Trophoblast cell (in vitro differentiated cells and primary cell): ENCODE measurements at regions not wholly inside any gene's neighbourhood (a gene's known extent, or its start where the extent isn't known, plus 50 kb on each side); places are given as distances from the start of the nearest gene placed in this dataset.

Experiments used
- DNase-seq, 2 donors: peaks; one replicate each; pipeline ENCODE4 v3.0.0-alpha.2; 2016
- H2AFZ ChIP-seq: 2 replicates; pipeline ENCODE4 v1.6.1; 2013; ENCODE audit warnings: low read length, moderate library complexity, mild to moderate bottlenecking; ENCODE audit not compliant: insufficient read depth, poor library complexity
- H2AK5ac ChIP-seq: 2 replicates; pipeline ENCODE4 v1.6.1; 2013; ENCODE audit warnings: mild to moderate bottlenecking, low read length
- H2BK120ac ChIP-seq: 2 replicates; pipeline ENCODE4 v1.6.1; 2013; ENCODE audit warnings: low read length, mild to moderate bottlenecking, moderate library complexity; ENCODE audit not compliant: insufficient read depth, poor library complexity
- H2BK12ac ChIP-seq: 2 replicates; pipeline ENCODE4 v1.6.1; 2013; ENCODE audit warnings: mild to moderate bottlenecking, low read length, moderate library complexity
- H2BK5ac ChIP-seq: 2 replicates; pipeline ENCODE4 v1.6.1; 2013; ENCODE audit warnings: low read length, low read depth, moderate library complexity, mild to moderate bottlenecking; ENCODE audit not compliant: poor library complexity
- H3K14ac ChIP-seq: 2 replicates; pipeline ENCODE4 v1.6.1; 2013; ENCODE audit warnings: mild to moderate bottlenecking, low read length
- H3K18ac ChIP-seq: 2 replicates; pipeline ENCODE4 v1.6.1; 2013; ENCODE audit warnings: mild to moderate bottlenecking, low read length
- H3K23ac ChIP-seq: 2 replicates; pipeline ENCODE4 v1.6.1; 2013; ENCODE audit warnings: low read length
- H3K27ac ChIP-seq: 2 replicates; pipeline ENCODE4 v1.5.1; 2013; ENCODE audit warnings: low read depth, mild to moderate bottlenecking, inconsistent platforms, low read length, moderate library complexity
- H3K27me3 ChIP-seq: 2 replicates; pipeline ENCODE4 v1.6.1; 2013; ENCODE audit warnings: inconsistent platforms, mild to moderate bottlenecking, low read length, moderate library complexity; ENCODE audit not compliant: insufficient read depth
- H3K36me3 ChIP-seq, 2 experiments: 1 replicate in 1 of 2; 2 replicates in 1 of 2; pipeline ENCODE4 v1.6.1; 2013; ENCODE audit warnings: low read length in 2 of 2, mild to moderate bottlenecking in 2 of 2, moderate library complexity in 1 of 2; ENCODE audit not compliant: insufficient read depth in 2 of 2, control insufficient read depth in 1 of 2
- H3K4ac ChIP-seq: 2 replicates; pipeline ENCODE4 v1.6.1; 2013; ENCODE audit warnings: low read depth, mild to moderate bottlenecking, low read length, moderate library complexity
- H3K4me1 ChIP-seq, 2 experiments: 1 replicate in 1 of 2; 2 replicates in 1 of 2; pipeline ENCODE4 v1.6.1; 2013; ENCODE audit warnings: low read length in 2 of 2, mild to moderate bottlenecking in 2 of 2, moderate library complexity in 1 of 2; ENCODE audit not compliant: insufficient read depth in 2 of 2, control insufficient read depth in 1 of 2
- H3K4me2 ChIP-seq: 2 replicates; pipeline ENCODE4 v1.6.1; 2013; ENCODE audit warnings: inconsistent platforms, mild to moderate bottlenecking, low read length, moderate library complexity
- H3K4me3 ChIP-seq: 2 replicates; pipeline ENCODE4 v1.5.1; 2013; ENCODE audit warnings: mild to moderate bottlenecking, low read depth, low read length, inconsistent platforms
- H3K79me1 ChIP-seq: one replicate; pipeline ENCODE4 v1.6.1; 2013; ENCODE audit warnings: low read length
- H3K79me2 ChIP-seq: 2 replicates; pipeline ENCODE4 v1.6.1; 2013; ENCODE audit warnings: low read length, mild to moderate bottlenecking; ENCODE audit not compliant: control insufficient read depth, insufficient read depth, poor library complexity
- H3K9ac ChIP-seq: 2 replicates; pipeline ENCODE4 v1.6.1; 2013; ENCODE audit warnings: mild to moderate bottlenecking, low read length
- H3K9me3 ChIP-seq: 2 replicates; pipeline ENCODE4 v1.6.1; 2013; ENCODE audit warnings: low read depth, mild to moderate bottlenecking, control low read depth, inconsistent platforms, low read length; ENCODE audit not compliant: insufficient read depth
- H4K12ac ChIP-seq: 2 replicates; pipeline ENCODE4 v1.6.1; 2013; ENCODE audit warnings: low read depth, mild to moderate bottlenecking, low read length, moderate library complexity
- H4K8ac ChIP-seq: 2 replicates; pipeline ENCODE4 v1.6.1; 2013; ENCODE audit warnings: low read depth, mild to moderate bottlenecking, low read length, moderate library complexity
- H4K91ac ChIP-seq: one replicate; pipeline ENCODE4 v1.6.1; 2013; ENCODE audit warnings: low read depth, mild to moderate bottlenecking, low read length, moderate library complexity
- WGBS: extraction: QIAGEN DNeasy Blood & Tissue Kit; methylation state at CpG from one replicate; pipeline ENCODE4 v1.1.7; 2013; ENCODE audit warnings: missing lambda C conversion rate; ENCODE audit not compliant: insufficient read length, insufficient coverage; ENCODE audit errors: extremely low coverage; 5-methylcytosine and 5-hydroxymethylcytosine counted together

DNA sequence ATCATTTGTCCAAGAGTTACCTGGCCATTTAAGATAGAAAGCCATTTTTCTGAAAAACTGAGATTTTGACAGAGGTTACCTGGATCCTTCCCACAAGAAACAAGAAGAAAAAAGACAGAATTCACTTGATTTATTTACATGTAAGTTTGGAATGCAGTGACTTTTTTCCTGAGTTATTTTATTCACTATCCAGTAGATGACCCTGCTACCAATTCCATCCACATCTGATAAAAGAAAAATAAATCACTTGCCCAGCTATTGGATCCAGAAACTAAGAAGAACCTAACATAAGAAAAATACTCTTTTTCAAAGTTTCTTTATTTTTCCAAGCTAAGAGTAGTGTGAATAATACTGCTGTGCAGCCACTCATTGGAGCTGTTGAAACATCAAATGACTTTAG lies 275.2 kb downstream of the CETN3 start:
- Histone ChIP-seq H2BK5ac (no peak overlapping the region), H3K4me2 (no peak overlapping the region), H3K23ac (no peak overlapping the region), H4K91ac (no peak overlapping the region), H3K4ac (no peak overlapping the region), H3K79me2 (no peaks in the 10 kb centered on the region), H3K79me1 (no peaks in the 10 kb centered on the region), H4K8ac (no peak overlapping the region), H3K27ac (no peak overlapping the region), H2BK120ac (no peak overlapping the region), H3K9ac (no peak overlapping the region), H3K36me3 (no peaks in the 10 kb centered on the region), H3K4me3 (no peak overlapping the region), H3K27me3 (no peaks in the 10 kb centered on the region), H3K4me1 (no peaks in the 10 kb centered on the region), H3K9me3 (peaks cover 4% of the 10 kb centered on the region), H2BK12ac (no peak overlapping the region), H4K12ac (no peak overlapping the region), H3K14ac (no peak overlapping the region), H2AK5ac (no peak overlapping the region), H3K18ac (no peak overlapping the region), H2AFZ (no peak overlapping the region)
- DNase-seq = no peak

DNA sequence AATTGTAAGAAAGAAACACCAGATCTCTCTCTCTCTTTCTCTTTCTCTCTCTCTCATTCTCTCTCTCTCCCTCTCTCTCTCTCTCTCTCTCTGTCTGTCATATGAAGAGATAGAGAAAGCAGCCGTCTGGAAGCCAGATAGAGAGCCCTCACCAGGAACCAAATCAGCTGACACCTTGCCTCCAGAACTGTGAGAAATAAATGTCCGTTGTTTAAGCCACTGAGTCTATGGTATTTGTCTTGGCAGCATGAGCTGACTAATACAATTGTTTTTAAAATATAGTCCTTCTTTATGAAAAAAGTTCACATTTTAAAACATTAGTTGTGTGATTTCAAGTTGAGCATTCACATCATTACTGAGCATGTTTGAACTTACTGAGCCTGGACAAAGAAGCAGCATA lies 275.6 kb downstream of the CETN3 start:
- H2AFZ ChIP-seq = no peak overlapping the region
- H3K9ac ChIP-seq = no peak overlapping the region
- H4K91ac ChIP-seq = no peak overlapping the region
- H2AK5ac ChIP-seq = no peak overlapping the region
- WGBS = no CpG with 5 or more reads among the region's 2 CpGs
- no peaks in the 10 kb centered on the region for H3K36me3 ChIP-seq
- H3K79me2 ChIP-seq = no peaks in the 10 kb centered on the region
- H3K79me1 ChIP-seq = no peaks in the 10 kb centered on the region
- no peak overlapping the region for H3K4me3 ChIP-seq
- H3K4ac ChIP-seq = no peak overlapping the region
- DNase-seq = no peak
- no peak overlapping the region for H2BK5ac ChIP-seq
- no peak overlapping the region for H4K12ac ChIP-seq
- no peaks in the 10 kb centered on the region for H3K4me1 ChIP-seq
- no peak overlapping the region for H2BK120ac ChIP-seq
- no peak overlapping the region for H3K14ac ChIP-seq
- no peak overlapping the region for H2BK12ac ChIP-seq
- H4K8ac ChIP-seq = no peak overlapping the region
- H3K18ac ChIP-seq = no peak overlapping the region
- H3K9me3 ChIP-seq = peaks cover 4% of the 10 kb centered on the region
- no peaks in the 10 kb centered on the region for H3K27me3 ChIP-seq
- H3K27ac ChIP-seq = no peak overlapping the region
- no peak overlapping the region for H3K4me2 ChIP-seq
- no peak overlapping the region for H3K23ac ChIP-seq

DNA sequence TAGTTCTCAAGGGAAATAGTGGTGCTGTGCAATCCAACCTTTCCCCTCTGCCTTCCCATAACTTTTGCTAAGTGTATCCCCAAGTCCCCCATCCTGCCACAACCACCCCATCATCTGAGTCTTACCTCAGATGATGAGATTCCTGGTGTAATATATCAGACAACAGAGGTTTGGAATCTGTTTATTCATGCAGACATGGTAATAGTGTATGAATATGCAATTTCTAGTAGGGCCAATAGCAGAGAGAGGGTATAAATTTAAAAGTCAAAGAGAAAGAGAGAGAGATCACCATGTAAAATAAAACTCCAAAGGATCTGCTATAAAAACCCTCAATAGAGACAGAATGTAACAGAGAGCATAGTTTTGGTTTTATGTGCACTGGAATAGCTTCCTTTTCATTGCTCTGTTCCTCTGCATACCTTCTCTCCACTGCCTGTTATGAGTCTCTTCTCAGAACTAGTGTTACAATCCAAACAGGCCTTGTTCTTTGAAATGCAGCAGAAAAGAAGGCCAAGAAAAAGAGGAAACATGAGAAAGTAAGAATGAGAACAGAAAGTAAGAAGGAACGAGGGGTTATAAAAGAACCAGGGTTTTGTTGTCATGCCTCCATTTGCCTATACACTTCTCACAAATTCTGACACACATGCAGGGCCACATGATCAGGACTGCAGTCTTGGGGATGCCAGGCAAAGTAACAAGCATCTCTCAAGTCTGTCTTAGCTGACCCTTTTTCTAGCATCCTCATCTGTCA lies 278.0 kb downstream of the CETN3 start:
- Histone ChIP-seq H3K27me3 (no peaks in the 10 kb centered on the region), H3K9me3 (peaks cover 1% of the 10 kb centered on the region), H2AK5ac (no peak overlapping the region), H3K4me1 (no peaks in the 10 kb centered on the region), H3K18ac (no peak overlapping the region), H4K12ac (no peak overlapping the region), H3K4me3 (no peak overlapping the region), H2BK5ac (no peak overlapping the region), H3K79me1 (no peaks in the 10 kb centered on the region), H3K23ac (no peak overlapping the region), H2BK120ac (no peak overlapping the region), H4K8ac (no peak overlapping the region), H2AFZ (no peak overlapping the region), H3K79me2 (no peaks in the 10 kb centered on the region), H3K14ac (no peak overlapping the region), H2BK12ac (no peak overlapping the region), H3K4ac (no peak overlapping the region), H4K91ac (no peak overlapping the region), H3K27ac (no peak overlapping the region), H3K4me2 (no peak overlapping the region), H3K36me3 (no peaks in the 10 kb centered on the region), H3K9ac (no peak overlapping the region)
- no peak for DNase-seq
- WGBS = no CpG with 5 or more reads among the region's 1 CpG

DNA sequence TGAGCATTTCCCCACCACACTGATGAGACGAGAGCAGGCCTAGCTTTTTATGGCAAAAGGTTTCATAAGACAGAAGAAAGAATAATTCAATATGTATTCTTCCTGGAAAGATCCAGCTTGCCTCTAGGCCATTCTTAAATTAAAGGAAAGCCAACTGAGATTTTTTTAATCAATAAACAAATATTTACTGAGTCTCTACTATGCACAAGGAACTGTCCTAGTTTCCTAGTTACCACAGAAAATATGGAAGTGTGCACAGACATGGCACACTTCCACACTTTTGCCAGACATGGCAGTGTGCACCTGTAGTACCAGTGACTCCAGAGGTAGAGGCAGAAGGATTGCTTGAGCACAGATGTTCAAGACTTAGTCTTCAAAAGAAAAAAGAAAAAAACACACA lies 281.0 kb downstream of the CETN3 start:
- Histone ChIP-seq H3K9me3 (no peaks in the 10 kb centered on the region), H3K79me1 (no peaks in the 10 kb centered on the region), H3K4me1 (no peaks in the 10 kb centered on the region), H3K36me3 (no peaks in the 10 kb centered on the region), H2BK5ac (no peak overlapping the region), H4K8ac (no peak overlapping the region), H3K18ac (no peak overlapping the region), H3K4me2 (no peak overlapping the region), H2BK12ac (no peak overlapping the region), H4K12ac (no peak overlapping the region), H3K27me3 (no peaks in the 10 kb centered on the region), H2AFZ (no peak overlapping the region), H3K4me3 (no peak overlapping the region), H3K4ac (no peak overlapping the region), H3K23ac (no peak overlapping the region), H4K91ac (no peak overlapping the region), H2AK5ac (no peak overlapping the region), H3K79me2 (no peaks in the 10 kb centered on the region), H3K14ac (no peak overlapping the region), H3K27ac (no peak overlapping the region), H3K9ac (no peak overlapping the region), H2BK120ac (no peak overlapping the region)
- DNase-seq = no peak
- WGBS = no CpG with 5 or more reads among the region's 1 CpG
